ENCODE measurements at regions not wholly inside any gene's neighbourhood (a gene's known extent, or its start where the extent isn't known, plus 50 kb on each side); places are given as distances from the start of the nearest gene placed in this dataset.

- DNase-seq: no peak
These were observed 53.6 kb upstream of the NT5E start for GRCh38 chr6:85396159-85396808.

DNA sequence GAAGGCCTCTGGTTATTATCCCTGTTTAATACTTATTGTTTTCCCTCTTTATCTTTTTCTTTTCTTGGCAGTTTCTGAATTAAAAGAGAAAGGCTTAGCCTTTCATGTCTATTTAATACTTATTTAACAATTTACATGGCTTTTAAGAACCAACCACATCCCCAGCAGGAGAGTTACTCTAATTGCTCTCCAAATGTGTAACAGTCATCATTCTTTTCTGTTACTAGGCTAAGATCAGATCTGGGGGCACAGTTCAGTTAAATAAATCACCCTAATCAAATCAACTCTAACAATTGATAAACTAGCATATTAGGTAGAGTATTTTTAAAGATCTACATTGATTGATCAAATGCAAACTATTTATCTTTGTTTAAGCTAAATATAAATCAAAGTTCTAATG, 54.1 kb upstream of the NT5E start:
- no peak for DNase-seq

- DNase-seq: no peak
These were observed 54.9 kb upstream of the NT5E start for GRCh38 chr6:85394853-85395538.

DNA sequence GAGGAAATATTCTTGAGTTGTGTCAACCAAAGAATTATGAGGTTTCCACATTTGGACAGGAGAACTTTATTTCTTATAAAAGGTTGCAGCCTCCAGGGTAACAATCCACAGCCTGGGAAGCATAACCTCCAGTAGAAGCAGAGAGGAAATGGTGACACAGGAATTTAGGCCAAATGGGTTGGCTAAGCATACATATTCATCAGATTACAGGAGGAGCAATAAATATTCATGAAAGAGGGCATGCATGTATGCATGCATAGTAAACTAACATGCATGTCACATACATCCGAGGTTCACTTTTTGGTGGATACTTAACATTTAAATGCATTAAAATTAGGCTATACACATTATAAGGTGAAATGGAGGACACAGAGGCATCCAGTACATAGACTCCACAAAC, 55.7 kb upstream of the NT5E start:
- no peak for DNase-seq

GRCh38 chr6:85392379-85392778, 57.5 kb upstream of the NT5E start:
- no peak for DNase-seq

GRCh38 chr6:85390775-85391174, 59.1 kb upstream of the NT5E start:
- DNase-seq: no peak

GRCh38 chr6:85390105-85390728, 59.7 kb upstream of the NT5E start:
- no peak for DNase-seq

DNA sequence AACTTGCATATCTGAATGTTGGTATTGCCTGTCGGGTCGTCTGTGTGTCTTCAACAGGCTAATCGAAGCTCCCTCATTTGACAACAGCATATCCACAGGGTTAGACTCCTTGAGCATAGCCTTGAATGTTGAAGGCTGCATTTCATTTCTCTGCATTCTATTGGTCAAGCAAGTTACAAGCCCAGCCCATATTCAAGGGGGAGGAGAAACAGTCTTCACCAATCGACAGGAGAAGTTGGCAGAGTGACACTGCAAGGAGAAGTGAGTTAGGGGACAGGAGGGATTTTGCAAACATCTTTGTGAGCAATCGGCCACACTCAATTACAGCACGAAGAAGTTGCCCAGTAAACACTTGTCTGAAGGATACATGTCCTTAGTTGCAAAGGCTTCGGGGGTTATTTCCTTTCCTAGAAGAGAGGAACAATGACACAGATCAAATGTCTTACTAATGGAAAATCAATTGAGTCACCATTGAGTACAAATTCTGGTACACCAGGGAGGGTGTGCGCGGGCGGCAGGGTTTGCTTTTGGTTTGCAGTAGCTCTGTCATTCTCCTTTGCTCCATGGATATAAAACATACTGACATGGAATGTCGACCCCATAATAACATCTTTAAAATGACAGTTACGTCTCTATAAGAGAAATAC, 60.6 kb upstream of the NT5E start:
- DNase-seq: peak; percentile 59

DNA sequence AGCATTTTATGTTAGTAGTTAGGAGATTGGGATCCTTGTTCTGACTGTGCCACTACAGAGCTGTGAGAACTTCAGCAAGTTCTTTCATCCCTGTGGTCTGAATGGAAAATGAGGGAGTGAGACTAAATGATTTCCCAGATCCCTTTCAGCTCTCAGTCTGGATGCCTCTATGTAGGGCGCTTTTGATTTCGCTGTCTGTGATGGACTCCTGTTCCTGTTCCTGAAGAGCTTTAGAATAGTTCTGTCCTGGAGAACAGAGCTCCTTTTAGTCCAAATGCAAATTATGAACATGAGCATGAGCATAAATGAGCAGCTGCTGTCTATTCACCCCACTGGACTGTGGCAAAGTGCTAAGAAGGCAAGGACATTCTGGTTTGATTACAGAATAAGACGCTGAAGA, 61.4 kb upstream of the NT5E start:
- no peak for DNase-seq

- DNase-seq: no peak
These were observed 64.1 kb upstream of the NT5E start for GRCh38 chr6:85385636-85386315.

GRCh38 chr6:85383042-85383441, 66.8 kb upstream of the NT5E start:
- DNase-seq: no peak

DNA sequence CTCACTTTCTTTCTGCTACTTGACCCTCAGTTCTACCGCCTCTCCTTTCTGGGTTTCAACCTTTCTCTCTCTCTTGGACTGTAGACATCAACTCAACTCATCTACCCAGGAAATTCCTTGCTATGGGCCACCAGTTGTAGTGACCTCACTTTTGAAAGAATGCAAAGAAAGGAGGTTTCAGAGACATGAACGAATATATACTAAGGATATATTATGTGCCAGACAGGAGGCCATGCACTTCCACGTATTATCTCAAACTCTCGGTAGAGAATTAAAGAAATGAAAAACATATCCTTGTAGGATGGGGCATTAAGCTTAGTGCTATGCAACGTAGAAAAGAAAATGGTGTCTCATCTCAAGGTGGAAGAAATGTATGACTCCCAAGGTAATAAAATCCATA, 67.3 kb upstream of the NT5E start:
- DNase-seq: no peak

- DNase-seq: no peak
These were observed 77.0 kb upstream of the NT5E start for GRCh38 chr6:85372915-85373270.

DNA sequence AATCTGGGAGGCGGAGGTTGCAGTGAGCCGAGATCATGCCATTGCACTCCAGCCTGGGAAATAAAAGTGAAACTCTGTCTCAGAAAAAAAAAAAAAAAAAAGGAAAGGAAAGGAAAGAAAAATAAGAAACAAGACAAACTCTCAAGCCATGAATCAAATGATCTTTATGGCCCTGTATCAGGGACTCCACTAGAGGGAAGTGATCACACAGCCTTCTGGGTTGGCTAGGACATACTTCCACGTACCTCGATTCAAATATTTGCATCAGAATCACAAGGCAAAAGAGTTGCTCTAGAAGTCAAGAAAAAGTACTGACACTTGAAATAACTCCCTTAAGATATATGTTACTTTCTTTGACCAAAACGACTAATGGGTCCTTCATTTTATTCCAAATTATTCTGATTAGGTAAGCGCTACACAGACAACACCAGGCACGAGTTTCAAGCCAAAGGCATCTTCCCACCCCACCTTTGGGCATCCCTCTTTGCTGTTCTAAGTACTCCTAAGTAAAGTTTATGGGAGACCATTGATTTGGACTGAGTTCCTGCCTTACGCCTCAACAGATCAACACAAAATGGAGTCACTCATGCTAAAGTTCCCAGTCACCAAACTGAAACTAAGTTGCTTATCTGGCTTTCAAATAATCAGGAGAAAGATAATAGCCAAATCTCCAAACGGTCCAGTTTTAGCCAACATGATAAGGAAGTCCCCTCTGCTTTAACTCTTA, 77.5 kb upstream of the NT5E start:
- no peak for DNase-seq

- no peak for DNase-seq
These were observed 81.3 kb upstream of the NT5E start for GRCh38 chr6:85368631-85369030.

GRCh38 chr6:85364344-85364743, 85.5 kb upstream of the NT5E start:
- DNase-seq: peak; percentile 36

DNA sequence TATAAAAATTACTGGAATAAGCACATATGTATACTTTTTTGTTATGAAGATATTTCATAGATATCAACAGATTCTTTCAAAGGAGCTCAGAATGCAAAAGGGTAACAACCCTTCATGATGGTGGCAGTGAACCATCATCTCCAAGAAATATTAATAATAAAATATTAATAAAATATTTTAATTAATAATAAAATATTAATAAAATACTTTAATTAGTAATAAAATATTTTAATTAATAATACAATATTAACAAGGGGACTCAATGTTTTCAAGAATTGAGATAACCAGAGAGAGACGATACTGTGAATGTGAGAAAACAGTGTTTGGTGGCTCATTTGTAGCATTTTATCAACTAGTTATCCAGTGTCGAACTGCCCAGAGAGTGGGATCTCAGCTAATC, 86.0 kb upstream of the NT5E start:
- DNase-seq: no peak

DNA sequence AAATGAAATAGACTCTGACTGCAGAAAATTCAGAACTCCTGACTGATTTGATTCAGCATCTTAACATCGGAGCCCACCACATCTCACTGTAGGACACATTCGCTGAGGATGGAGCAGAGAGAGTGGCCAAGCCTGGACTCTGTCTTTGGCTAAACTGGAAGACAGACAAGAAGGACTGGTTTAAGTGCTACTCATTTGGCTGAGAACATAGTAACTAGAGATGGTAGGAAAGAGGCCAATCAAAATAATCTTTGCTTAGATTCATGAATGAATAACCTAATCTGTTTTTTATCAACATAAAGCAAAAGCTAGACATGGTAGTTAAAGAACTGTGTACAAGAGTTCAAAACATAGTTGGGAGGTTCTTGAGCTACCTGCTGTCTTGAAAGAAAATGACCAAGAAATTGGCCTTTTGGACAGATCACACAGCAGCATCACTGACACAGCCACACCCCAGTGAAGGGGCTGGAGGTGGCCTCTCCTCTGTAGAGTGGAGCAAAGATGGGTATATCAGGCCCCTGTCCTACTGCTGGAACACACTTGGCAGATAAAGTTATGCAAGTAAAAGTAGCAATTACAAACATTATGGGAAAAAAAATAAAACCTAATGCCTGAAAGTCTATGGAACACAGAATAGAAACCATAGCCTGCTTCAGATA, 87.1 kb upstream of the NT5E start:
- DNase-seq: no peak

DNA sequence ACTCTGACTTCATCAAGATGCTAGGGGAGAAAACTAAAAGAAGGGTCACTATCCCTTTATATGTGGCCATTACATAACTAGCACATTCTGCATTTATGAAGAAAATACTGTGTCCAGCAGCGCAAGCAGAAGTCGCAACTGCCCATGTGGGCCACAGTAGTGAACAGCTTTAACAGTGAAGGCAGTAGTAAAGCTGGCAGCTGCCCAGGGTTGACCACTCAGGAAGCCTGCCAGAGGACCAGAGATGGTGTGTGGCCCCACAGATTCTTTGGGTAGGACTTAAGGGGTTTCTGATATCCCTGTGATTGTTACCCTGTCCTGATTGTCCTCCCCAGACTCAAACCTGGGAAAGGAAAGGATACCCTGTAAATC, 88.3 kb upstream of the NT5E start:
- no peak for DNase-seq

DNA sequence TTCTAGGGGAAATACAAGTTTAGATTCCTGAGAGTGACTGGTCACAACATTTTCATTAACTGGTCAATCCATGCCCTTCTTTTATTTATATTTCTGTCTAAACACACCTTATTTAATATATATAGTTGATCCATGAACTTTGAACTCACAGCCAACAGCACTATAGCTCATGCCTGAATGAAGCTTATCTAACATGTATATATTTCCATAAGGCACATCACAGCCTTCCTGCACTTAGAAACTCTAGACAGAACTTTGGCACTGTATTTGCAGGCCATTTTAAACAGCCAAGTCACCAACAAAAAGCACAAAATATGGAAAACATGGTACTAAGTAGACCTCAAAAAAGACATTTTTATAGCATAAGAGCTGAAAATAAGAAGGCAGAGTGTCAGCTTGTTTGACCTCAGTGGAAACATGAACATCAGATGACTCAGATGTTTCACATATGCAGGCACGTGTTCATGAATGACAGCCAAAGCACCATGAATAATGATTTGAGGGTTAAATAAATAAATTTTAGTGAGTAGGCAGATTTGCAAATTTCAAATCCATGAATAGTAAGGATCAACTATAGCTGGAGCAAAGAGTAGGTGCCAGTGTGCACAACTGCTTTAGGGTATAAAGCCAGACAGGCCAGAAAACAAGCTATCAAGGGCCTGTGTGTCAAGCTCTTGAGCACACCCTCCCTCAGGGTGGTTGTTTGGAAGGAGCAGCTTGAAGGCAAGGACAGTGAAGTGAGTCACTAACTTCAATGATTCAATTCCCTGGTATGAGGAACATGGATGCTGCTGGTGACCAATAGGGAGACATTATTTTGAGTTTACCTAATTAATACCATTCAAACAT, 88.9 kb upstream of the NT5E start:
- no peak for DNase-seq

DNA sequence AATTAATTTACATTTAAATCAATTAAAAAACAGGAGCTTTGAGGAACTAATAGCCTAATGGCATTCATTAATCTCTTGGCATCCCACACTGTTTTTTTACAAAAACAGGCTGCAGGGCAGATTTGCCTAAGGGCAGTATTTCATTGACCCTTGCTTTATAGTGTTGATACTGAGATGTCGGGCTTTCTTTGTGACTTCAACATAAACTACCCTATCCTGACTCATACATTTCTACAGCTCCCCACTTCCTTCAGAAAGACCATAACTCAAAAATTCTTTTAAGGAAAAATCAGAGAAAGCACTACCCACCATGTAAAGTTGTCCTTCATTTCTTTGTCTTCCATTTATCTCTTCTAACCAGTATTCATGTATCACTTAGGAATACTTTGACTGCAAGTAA, 92.2 kb upstream of the NT5E start:
- DNase-seq: no peak

All from stimulated activated CD8-positive, alpha-beta memory T cell treated with anti-CD3 and anti-CD28 coated beads, Interleukin-4, amount 100 ng/mL, for 48 hours (primary cell).